Glomerular endothelial cell (primary cell): ENCODE measurements at regions not wholly inside any gene's neighbourhood (a gene's known extent, or its start where the extent isn't known, plus 50 kb on each side); places are given as distances from the start of the nearest gene placed in this dataset.
"Not testable (repeated sequence)": the region's sequence is repeated elsewhere in the genome, so short reads cannot be mapped to it uniquely, and the experiment has no call there.

Source experiments
- DNase-seq: peaks from one replicate; pipeline ENCODE4 v3.0.0-alpha.2; 2011; ENCODE audit warnings: low read depth, low spot score; ENCODE audit errors: extremely low read depth

DNA sequence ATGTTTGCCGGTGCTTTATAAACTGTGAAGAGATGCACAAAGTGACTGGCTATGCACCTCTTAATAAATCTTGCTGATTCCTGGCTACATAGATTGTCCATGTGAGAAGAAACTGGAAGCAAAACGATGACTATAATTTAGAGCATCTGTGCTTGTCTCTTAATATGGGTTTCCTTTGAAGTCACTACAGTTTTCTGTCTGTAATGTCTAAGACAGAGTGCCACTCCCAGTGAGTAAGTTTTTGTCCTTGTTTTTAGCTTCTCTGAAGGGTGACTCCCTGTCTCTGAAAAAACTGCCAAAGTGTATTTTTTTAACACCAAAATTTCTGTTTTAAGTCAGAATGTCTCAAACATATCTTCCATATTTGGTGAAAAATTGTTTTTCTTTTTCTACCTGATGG is 175.1 kb downstream of the FASLG start:
- no peak for DNase-seq

DNA sequence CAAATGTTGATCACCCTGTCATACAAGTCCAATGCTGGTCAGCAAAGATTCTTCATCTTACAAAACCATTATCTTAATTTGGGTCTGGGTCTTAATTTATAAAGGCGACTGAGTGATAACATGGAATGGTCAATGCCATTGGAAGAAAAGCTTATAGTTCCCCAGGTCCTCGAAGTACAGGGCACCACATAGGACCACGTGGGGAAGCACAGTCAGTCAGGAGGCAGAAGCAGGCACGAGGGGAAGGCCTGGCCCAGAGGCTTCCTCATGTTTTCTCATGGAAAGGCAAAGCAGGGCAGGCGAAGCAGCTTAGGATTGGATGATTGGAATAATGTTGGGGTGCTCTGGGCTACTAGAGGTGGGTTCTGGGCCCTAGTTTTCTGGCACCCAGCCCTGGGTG is 175.7 kb downstream of the FASLG start:
- DNase-seq = no peak

GRCh38 chr1:172835834-172836233 is 176.9 kb downstream of the FASLG start:
- DNase-seq = no peak

- DNase-seq = no peak
Observed at GRCh38 chr1:172837816-172838679, 179.1 kb downstream of the FASLG start.

- DNase-seq = no peak
Observed at GRCh38 chr1:172838680-172839313, 179.9 kb downstream of the FASLG start.

DNA sequence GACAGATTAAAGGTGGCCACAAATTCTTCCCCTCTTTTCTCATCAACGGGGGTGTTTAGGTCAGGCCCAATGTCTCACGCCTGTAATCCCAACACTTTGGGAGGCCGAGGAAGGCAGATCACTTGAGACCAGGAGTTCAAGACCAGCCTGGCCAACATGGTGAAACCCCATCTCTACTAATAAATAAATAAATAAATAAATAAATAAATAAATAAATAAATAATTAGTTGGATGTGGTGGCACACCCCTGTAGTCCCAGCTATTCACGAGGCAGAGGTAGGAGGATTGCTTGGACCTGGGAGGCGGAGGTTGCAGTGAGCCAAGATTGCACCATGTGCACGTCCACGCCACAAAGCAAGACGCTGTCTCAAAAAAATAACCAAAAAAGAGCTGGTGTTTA is 180.7 kb downstream of the FASLG start:
- DNase-seq = not testable (repeated sequence)

DNA sequence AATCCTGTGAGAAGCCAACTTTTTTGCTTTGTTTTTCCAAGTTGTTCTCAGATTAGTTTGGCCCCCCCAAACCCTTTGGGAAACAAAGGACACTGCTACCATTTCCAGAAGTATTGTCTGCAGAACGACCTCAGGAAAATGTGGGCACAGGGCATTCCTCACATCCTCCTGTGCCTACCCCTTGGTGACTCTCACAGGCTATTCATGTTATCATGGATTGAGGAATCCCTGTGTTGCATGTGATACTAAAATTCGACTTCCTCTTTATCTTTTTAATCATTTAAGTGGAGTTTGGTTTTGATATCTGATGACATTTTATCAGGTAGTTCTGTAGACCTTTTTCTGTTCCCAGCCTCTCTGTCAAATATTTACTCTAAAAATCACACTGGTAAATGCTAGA is 184.5 kb downstream of the FASLG start:
- no peak for DNase-seq

DNA sequence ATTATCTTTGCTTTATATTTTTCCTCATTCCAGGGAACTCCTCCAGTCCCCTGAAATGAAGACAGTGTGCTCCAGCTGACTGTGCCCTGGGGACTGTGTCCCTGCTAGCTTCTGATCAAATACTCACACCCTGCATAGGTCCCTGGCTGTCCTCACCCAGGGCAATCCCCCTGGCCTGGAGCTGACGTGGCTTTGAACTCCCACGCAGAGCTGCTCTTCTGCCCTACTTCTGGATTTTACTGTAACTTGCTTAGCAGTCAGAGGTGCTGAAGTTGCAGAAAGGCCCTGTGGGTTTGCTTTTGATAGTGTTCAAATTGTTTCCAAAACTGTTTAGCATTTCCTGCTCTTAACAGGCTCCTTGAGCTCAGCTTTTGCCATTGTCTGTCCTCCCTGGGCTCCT is 186.5 kb downstream of the FASLG start:
- no peak for DNase-seq

GRCh38 chr1:172845865-172846264 is 187.0 kb downstream of the FASLG start:
- DNase-seq = no peak

- not testable (repeated sequence) for DNase-seq
Observed at GRCh38 chr1:172847814-172848213, 188.9 kb downstream of the FASLG start.

GRCh38 chr1:172849653-172850052 is 190.8 kb downstream of the FASLG start:
- no peak for DNase-seq

DNA sequence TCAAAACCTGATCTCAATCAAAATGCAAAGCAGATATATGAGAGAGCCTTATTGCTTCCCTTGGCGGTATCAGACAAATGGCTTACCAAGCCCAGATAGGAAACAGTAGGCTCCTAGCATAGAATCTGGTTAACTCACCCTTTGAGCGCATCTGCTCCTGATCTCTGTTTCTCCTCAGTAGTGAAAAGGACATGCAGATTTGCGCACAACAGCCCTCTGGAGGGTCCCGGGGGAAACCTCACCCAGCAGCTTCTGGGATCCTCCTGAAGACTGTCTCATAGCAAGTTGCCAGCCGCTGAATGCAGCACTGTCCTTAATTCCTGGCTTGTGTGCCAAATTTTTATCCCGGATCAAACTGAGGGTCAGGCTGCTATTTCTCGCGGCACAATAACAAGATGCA is 192.2 kb downstream of the FASLG start:
- no peak for DNase-seq

DNA sequence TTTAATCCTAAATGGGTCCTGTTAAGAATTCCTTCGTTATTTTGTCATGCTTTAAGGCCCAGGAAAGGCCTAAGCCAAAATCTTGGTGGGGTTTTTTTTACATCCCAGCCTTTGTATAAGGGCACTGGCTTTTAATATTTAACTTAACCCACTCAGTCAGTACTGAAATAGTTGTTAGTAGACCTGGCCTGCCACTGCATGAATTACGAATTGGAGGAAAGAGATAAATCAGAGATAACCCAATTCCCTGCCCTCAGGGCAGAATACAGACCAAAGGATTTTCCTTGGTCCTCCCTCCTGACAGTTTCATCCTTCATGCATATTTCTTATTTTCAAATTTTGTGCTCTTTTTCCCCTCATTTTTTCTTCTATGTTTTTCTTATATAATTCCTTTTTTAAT is 193.0 kb downstream of the FASLG start:
- no peak for DNase-seq

GRCh38 chr1:172855983-172856382 is 194.8 kb downstream of the TNFSF18 start:
- DNase-seq = not testable (repeated sequence)

GRCh38 chr1:172863031-172863430 is 187.7 kb downstream of the TNFSF18 start:
- no peak for DNase-seq

- DNase-seq = no peak
Observed at GRCh38 chr1:172867216-172867818, 183.4 kb downstream of the TNFSF18 start.

GRCh38 chr1:172870901-172871606 is 179.7 kb downstream of the TNFSF18 start:
- DNase-seq = no peak

DNA sequence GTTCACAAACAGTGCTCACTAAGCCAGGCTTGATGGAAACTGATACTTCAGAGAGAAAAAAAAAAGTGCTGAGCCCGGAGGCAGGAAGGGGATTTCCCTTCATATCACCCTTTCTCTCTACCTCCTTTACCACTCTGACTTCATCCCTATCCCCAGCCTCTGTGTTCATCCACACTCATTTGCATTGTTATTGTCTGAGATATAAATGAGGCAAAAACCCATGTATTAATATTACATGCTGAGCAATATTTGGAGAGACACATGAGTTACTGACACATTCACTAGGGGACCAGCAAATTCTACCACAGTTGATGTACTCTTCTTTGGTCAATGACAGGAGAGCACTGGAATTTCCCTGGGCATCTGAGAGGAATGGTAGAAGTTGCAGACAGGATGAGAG is 175.8 kb downstream of the TNFSF18 start:
- no peak for DNase-seq

DNA sequence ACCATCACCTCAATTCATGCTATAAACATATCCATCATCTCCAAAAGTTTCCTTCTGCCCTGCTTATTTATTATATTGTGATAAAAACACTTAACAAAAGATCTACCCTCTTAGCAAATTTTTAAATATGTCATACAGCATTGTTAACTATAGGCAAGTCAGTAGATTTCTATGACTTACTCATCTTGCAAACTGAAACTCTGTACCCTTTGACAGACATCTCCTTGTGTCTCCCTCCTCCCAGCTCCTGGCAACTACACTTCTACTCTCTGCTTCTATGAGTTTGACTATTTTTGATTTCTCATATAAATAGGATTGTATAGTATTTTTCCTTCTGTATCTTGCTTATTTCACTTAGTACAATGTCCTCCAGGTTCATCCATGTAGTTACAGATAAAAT is 174.8 kb downstream of the TNFSF18 start:
- DNase-seq = no peak

- no peak for DNase-seq
Observed at GRCh38 chr1:172882385-172882784, 168.4 kb downstream of the TNFSF18 start.

DNA sequence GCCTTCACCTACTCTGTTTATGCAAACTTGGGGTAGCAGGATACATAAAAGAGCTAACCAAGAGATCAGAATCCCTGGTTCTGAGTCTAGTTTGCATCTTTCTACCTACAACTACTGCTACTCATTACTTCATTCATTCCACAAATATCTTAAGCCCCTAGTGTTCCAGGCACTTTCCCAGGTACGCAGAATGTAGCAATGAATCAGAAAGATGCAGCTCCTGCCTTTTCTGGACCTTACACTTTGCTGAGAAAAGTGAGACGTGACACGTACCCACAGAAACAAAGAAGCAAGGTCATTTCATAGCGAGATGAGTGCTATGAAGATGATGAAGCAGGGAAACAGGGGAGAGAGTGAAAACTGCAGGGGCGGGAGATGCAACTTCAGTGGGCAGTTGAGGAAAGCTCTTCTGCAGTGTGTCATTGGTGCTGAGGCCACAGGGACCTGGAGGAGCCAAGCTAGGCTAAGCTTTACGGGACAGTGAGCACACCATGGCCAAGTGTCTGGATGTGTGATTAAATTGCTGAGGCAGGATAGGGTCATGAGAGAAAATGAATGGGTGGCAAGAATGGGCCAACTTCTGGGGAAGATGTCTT is 167.9 kb downstream of the TNFSF18 start:
- no peak for DNase-seq
